PC-3 (cell line): ENCODE measurements at regions not wholly inside any gene's neighbourhood (a gene's known extent, or its start where the extent isn't known, plus 50 kb on each side); places are given as distances from the start of the nearest gene placed in this dataset.
"Not testable (repeated sequence)": the region's sequence is repeated elsewhere in the genome, so short reads cannot be mapped to it uniquely, and the experiment has no call there.

Experiments used
- EZH2 ChIP-seq: fragments of 300-600 bp; sonication (generic); IDR thresholded peaks from one replicate; pipeline ENCODE4 v1.6.1; 2017; ENCODE audit warnings: antibody characterized with exemption, mild to moderate bottlenecking, low read length; ENCODE audit not compliant: unreplicated experiment
- EZH2phosphoT487 ChIP-seq: fragments of 300-600 bp; sonication (generic); IDR thresholded peaks from 2 replicates; pipeline ENCODE4 v1.6.1; 2018; ENCODE audit warnings: mild to moderate bottlenecking, antibody characterized with exemption, low read length, borderline replicate concordance
- TF ChIP-seq, protein P1 (sequence below): fragments of 300-600 bp; sonication (generic); conservative IDR thresholded peaks from 2 replicates; pipeline ENCODE4 v1.5.1; 2017; ENCODE audit warnings: antibody characterized with exemption, low read depth, mild to moderate bottlenecking, low read length

GRCh38 chr10:9582803-9583202 is 1434.9 kb upstream of the CELF2 start:
- TF ChIP-seq, protein P1, sequence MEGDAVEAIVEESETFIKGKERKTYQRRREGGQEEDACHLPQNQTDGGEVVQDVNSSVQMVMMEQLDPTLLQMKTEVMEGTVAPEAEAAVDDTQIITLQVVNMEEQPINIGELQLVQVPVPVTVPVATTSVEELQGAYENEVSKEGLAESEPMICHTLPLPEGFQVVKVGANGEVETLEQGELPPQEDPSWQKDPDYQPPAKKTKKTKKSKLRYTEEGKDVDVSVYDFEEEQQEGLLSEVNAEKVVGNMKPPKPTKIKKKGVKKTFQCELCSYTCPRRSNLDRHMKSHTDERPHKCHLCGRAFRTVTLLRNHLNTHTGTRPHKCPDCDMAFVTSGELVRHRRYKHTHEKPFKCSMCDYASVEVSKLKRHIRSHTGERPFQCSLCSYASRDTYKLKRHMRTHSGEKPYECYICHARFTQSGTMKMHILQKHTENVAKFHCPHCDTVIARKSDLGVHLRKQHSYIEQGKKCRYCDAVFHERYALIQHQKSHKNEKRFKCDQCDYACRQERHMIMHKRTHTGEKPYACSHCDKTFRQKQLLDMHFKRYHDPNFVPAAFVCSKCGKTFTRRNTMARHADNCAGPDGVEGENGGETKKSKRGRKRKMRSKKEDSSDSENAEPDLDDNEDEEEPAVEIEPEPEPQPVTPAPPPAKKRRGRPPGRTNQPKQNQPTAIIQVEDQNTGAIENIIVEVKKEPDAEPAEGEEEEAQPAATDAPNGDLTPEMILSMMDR = not testable (repeated sequence)
- TF ChIP-seq EZH2, EZH2phosphoT487: not testable (repeated sequence)
